HCT116 (cell line): ENCODE measurements at regions not wholly inside any gene's neighbourhood (a gene's known extent, or its start where the extent isn't known, plus 50 kb on each side); places are given as distances from the start of the nearest gene placed in this dataset.

Source experiments
- ATAC-seq: fragments of 200-7000 bp; cut with Tn5 transposase; 2 replicates; pipeline ENCODE4 v1.9.1; 2020; ENCODE audit warnings: mild to moderate bottlenecking, moderate library complexity
- BruUV-seq: library from RNA; stranded (reverse); fragments of 400-500 nt; replicated peaks from 2 replicates; lab custom pipeline; 2021; lab: Mats Ljungman, UMichigan
- CTCF ChIA-PET: fragments of 300-600 bp; sonication (Branson Sonifier 250); formaldehyde crosslinking; loops from one replicate; lab custom pipeline; 2021; ENCODE audit warnings: antibody characterized with exemption; lab: Charles Lee
- POLR2A ChIA-PET: fragments of 300-600, 350-600 bp; sonication (Branson Sonifier 250); formaldehyde crosslinking; loops from one replicate; lab custom pipeline; 2021; ENCODE audit warnings: antibody characterized with exemption; lab: Charles Lee
- RAD21 ChIA-PET, 2 experiments: fragments of 300-600 bp; sonication (Branson Sonifier 250); formaldehyde crosslinking; loops; one replicate each; lab custom pipeline; 2023; ENCODE audit warnings: low total read pairs in 2 of 2; ENCODE audit not compliant: uncharacterized antibody in 2 of 2, unreplicated experiment in 2 of 2, low non-redundant PET in 1 of 2; lab: Charles Lee
- DNase-seq: peaks from one replicate; pipeline ENCODE4 v3.0.0-alpha.2; 2010; ENCODE audit warnings: low read depth, low spot score
- H2AFZ ChIP-seq: fragments of 200-600 bp; shearing (Covaris generic), sonication (generic); 2 replicates; pipeline ENCODE4 v1.6.1; 2017; ENCODE audit warnings: low read depth, mixed run types, mixed read lengths, antibody characterized with exemption, low read length; ENCODE audit not compliant: poor library complexity, severe bottlenecking
- H3K27ac ChIP-seq: 2 replicates; pipeline ENCODE4 v1.5.1; 2012; ENCODE audit warnings: low read depth, low read length
- H3K27me3 ChIP-seq: fragments of 200-600 bp; sonication (generic); 2 replicates; pipeline ENCODE4 v1.6.1; 2016; ENCODE audit warnings: mixed run types, low read length, mixed read lengths; ENCODE audit not compliant: insufficient read depth
- H3K36me3 ChIP-seq, 2 experiments: fragments of 200-500 bp in 1 of 2; fragments of 200-600 bp in 1 of 2; sonication (Bioruptor generic) in 1 of 2; sonication (generic) in 1 of 2; 2 replicates each; pipeline versions ENCODE4 v1.5.1 to v1.6.1; 2014 to 2016; ENCODE audit warnings: low read length in 2 of 2, inconsistent platforms in 1 of 2, mixed read lengths in 1 of 2, mixed run types in 1 of 2; ENCODE audit not compliant: insufficient read depth in 2 of 2, control insufficient read depth in 1 of 2
- H3K4me1 ChIP-seq, 2 experiments: fragments of 200-600 bp in 1 of 2; sonication (generic) in 1 of 2; 2 replicates each; pipeline versions ENCODE4 v1.5.1 to v1.6.1; 2012 to 2017; ENCODE audit warnings: low read length in 2 of 2, inconsistent platforms in 1 of 2, mild to moderate bottlenecking in 1 of 2, mixed read lengths in 1 of 2, mixed run types in 1 of 2, moderate library complexity in 1 of 2; ENCODE audit not compliant: insufficient read depth in 2 of 2, control insufficient read depth in 1 of 2
- H3K4me2 ChIP-seq: fragments of 200-600 bp; sonication (generic); 2 replicates; pipeline ENCODE4 v1.6.1; 2017; ENCODE audit warnings: mixed run types, low read length, mixed read lengths
- H3K4me3 ChIP-seq, 2 experiments: fragments of 200-600 bp in 1 of 2; sonication (generic) in 1 of 2; replicated peaks in 1 of 2; 2 replicates each; pipeline ENCODE4 v1.5.1; 2011 to 2016; ENCODE audit warnings: low read length in 2 of 2, control low read depth in 1 of 2, low read depth in 1 of 2, mild to moderate bottlenecking in 1 of 2, mixed read lengths in 1 of 2, mixed run types in 1 of 2
- H3K79me2 ChIP-seq: fragments of 200-600 bp; sonication (generic); 2 replicates; pipeline ENCODE4 v1.6.1; 2017; ENCODE audit warnings: mild to moderate bottlenecking, mixed run types, low read length, moderate library complexity, mixed read lengths; ENCODE audit not compliant: insufficient read depth
- H3K9ac ChIP-seq: fragments of 200-600 bp; sonication (generic); 2 replicates; pipeline ENCODE4 v1.6.1; 2016; ENCODE audit warnings: low read length, mixed read lengths
- H3K9me2 ChIP-seq: fragments of 200-600 bp; sonication (generic), shearing (Covaris generic); 2 replicates; pipeline ENCODE4 v1.6.1; 2017; ENCODE audit warnings: mixed run types, mild to moderate bottlenecking, moderate library complexity; ENCODE audit not compliant: insufficient read depth
- H3K9me3 ChIP-seq, 2 experiments: fragments of 200-500 bp in 1 of 2; fragments of 200-600 bp in 1 of 2; sonication (Bioruptor generic) in 1 of 2; sonication (generic) in 1 of 2; 2 replicates each; pipeline ENCODE4 v1.6.1; 2014 to 2017; ENCODE audit warnings: low read length in 2 of 2, mixed read lengths in 2 of 2, inconsistent platforms in 1 of 2, low read depth in 1 of 2, mild to moderate bottlenecking in 1 of 2, mixed run types in 1 of 2, moderate library complexity in 1 of 2; ENCODE audit not compliant: control insufficient read depth in 1 of 2, insufficient read depth in 1 of 2
- H4K20me1 ChIP-seq: fragments of 200-600 bp; sonication (generic), shearing (Covaris generic); 2 replicates; pipeline ENCODE4 v1.6.1; 2017; ENCODE audit warnings: mixed run types, mild to moderate bottlenecking, moderate library complexity; ENCODE audit not compliant: insufficient read depth
- ATF3 ChIP-seq: IDR thresholded peaks from 2 replicates; pipeline ENCODE4 v1.6.1; 2012
- CBX3 ChIP-seq: IDR thresholded peaks from 2 replicates; pipeline ENCODE4 v1.6.1; 2012; ENCODE audit warnings: low read depth
- CEBPB ChIP-seq: IDR thresholded peaks from 2 replicates; pipeline ENCODE4 v1.6.1; 2012; ENCODE audit warnings: low read depth
- CTCF ChIP-seq, 3 experiments: fragments of 200-600 bp in 1 of 3; sonication (generic) in 1 of 3; IDR thresholded peaks in 2 of 3; conservative IDR thresholded peaks in 1 of 3; 2 replicates each; pipeline ENCODE4 v1.5.1; 2012 to 2017; ENCODE audit warnings: low read depth in 2 of 3, low read length in 2 of 3, antibody characterized with exemption in 1 of 3, borderline replicate concordance in 1 of 3, control low read depth in 1 of 3, mild to moderate bottlenecking in 1 of 3, mixed read lengths in 1 of 3, mixed run types in 1 of 3, moderate library complexity in 1 of 3; ENCODE audit not compliant: insufficient read depth in 1 of 3
- EGR1 ChIP-seq: IDR thresholded peaks from 2 replicates; pipeline ENCODE4 v1.6.1; 2012; ENCODE audit warnings: low read depth
- EZH2phosphoT487 ChIP-seq: fragments of 200-600 bp; IDR thresholded peaks from 2 replicates; pipeline ENCODE4 v1.6.1; 2018; ENCODE audit warnings: antibody characterized with exemption, borderline replicate concordance
- FOSL1 ChIP-seq: IDR thresholded peaks from 2 replicates; pipeline ENCODE4 v1.6.1; 2012; ENCODE audit warnings: low read depth
- POLR2AphosphoS5 ChIP-seq: IDR thresholded peaks from 2 replicates; pipeline ENCODE4 v1.6.1; 2011; ENCODE audit warnings: mild to moderate bottlenecking, low read depth, low read length, moderate library complexity
- RAD21 ChIP-seq: IDR thresholded peaks from 2 replicates; pipeline ENCODE4 v1.6.1; 2012; ENCODE audit warnings: low read depth, mild to moderate bottlenecking
- REST ChIP-seq: IDR thresholded peaks from 2 replicates; pipeline ENCODE4 v1.6.1; 2012; ENCODE audit warnings: low read depth
- SP1 ChIP-seq: IDR thresholded peaks from 2 replicates; pipeline ENCODE4 v1.6.1; 2012; ENCODE audit warnings: low read depth
- SRF ChIP-seq: IDR thresholded peaks from 2 replicates; pipeline ENCODE4 v1.6.1; 2012; ENCODE audit warnings: low read depth
- TCF7L2 ChIP-seq: IDR thresholded peaks from 2 replicates; pipeline ENCODE4 v1.7.0; 2011; ENCODE audit warnings: borderline replicate concordance, inconsistent platforms; ENCODE audit not compliant: insufficient read depth, insufficient read length; ENCODE audit errors: extremely low read depth
- YY1 ChIP-seq: IDR thresholded peaks from 2 replicates; pipeline ENCODE4 v1.6.1; 2011; ENCODE audit warnings: low read length, low read depth, moderate library complexity, mild to moderate bottlenecking; ENCODE audit not compliant: insufficient replicate concordance; ENCODE audit errors: extremely low read depth
- ZFX ChIP-seq: fragments of 450-650 bp; IDR thresholded peaks from 2 replicates; pipeline ENCODE4 v1.6.1; 2017
- ZNF274 ChIP-seq: fragments of 200-500 bp; sonication (Bioruptor generic); IDR thresholded peaks from 2 replicates; pipeline ENCODE4 v1.6.1; 2014; ENCODE audit warnings: mild to moderate bottlenecking, low read depth, low read length, inconsistent platforms
- intact Hi-C: fragments of 100-400 bp; cut with micrococcal nuclease; formaldehyde crosslinking; loops from 2 replicates; pipeline ENCODE4 v1.10.0; 2022

GRCh38 chr14:53764846-53765245 lies 191.8 kb downstream of the BMP4 start:
- Histone ChIP-seq H3K4me1 (peaks cover 0 to 8% of the 10 kb centered on the region in 2 experiments; a peak in 2 of 4 replicates), H3K9ac (no peak overlapping the region), H3K9me3 (no peaks in the 10 kb centered on the region), H3K36me3 (peaks cover 0 to 5% of the 10 kb centered on the region in 2 experiments; a peak in 1 of 4 replicates), H2AFZ (no peak overlapping the region), H3K79me2 (no peaks in the 10 kb centered on the region), H4K20me1 (no peaks in the 10 kb centered on the region), H3K27ac (no peak overlapping the region), H3K4me2 (no peak overlapping the region), H3K27me3 (no peaks in the 10 kb centered on the region), H3K9me2 (no peaks in the 10 kb centered on the region), H3K4me3 (no peak overlapping the region)
- ATAC-seq: no peak
- POLR2A ChIA-PET: no interaction called here
- RAD21 ChIA-PET: no interaction called here
- CTCF ChIA-PET: no interaction called here
- intact Hi-C loops: no loop called here
- BruUV-seq: no TSS peak
- DNase-seq: no peak
- TF ChIP-seq POLR2AphosphoS5 (no peak), EGR1 (no peak), TCF7L2 (no peak), CBX3 (no peak), ZFX (no peak), ZNF274 (no peak), SP1 (no peak), CTCF (IDR thresholded peaks at IDR 0.05 in 2 of 3, conservative IDR thresholded peaks at IDR 0.05 in 1 of 3; ENCODE audit: borderline replicate concordance in 1 of 3, insufficient read depth in 1 of 3, low read depth in 2 of 3, low read length in 2 of 3) (no peak), RAD21 (no peak), SRF (no peak), ATF3 (no peak), YY1 (no peak), REST (no peak), FOSL1 (no peak), CEBPB (no peak), EZH2phosphoT487 (no peak)
